SK-N-MC (cell line): ENCODE measurements at regions not wholly inside any gene's neighbourhood (a gene's known extent, or its start where the extent isn't known, plus 50 kb on each side); places are given as distances from the start of the nearest gene placed in this dataset.

Experiments
- EZH2 ChIP-seq: fragments of 200-600 bp; sonication (generic); IDR thresholded peaks from one replicate; pipeline ENCODE4 v1.6.1; 2017; ENCODE audit warnings: antibody characterized with exemption
- FOXP2 ChIP-seq: optimal IDR thresholded peaks from 2 replicates; pipeline ENCODE3; 2011; ENCODE audit warnings: mild to moderate bottlenecking, moderate library complexity; ENCODE audit not compliant: insufficient read depth; ENCODE audit errors: extremely low read length, control extremely low read depth
- POLR2AphosphoS5 ChIP-seq: IDR thresholded peaks from 2 replicates; pipeline ENCODE4 v1.6.1; 2012; ENCODE audit warnings: mild to moderate bottlenecking, low read depth, low read length, borderline replicate concordance

- TF ChIP-seq EZH2 (no peak), POLR2AphosphoS5 (no peak), FOXP2 (no peak)
Observed at GRCh38 chr14:98944989-98945388, 327.0 kb downstream of the BCL11B start.
